Islet of Langerhans (tissue), 1 donor: ENCODE measurements at regions not wholly inside any gene's neighbourhood (a gene's known extent, or its start where the extent isn't known, plus 50 kb on each side); places are given as distances from the start of the nearest gene placed in this dataset.
"Not testable (repeated sequence)": the region's sequence is repeated elsewhere in the genome, so short reads cannot be mapped to it uniquely, and the experiment has no call there.

Experiments used
- FAIRE-seq: peaks from one replicate; lab custom pipeline; 2011; peaks lifted over from hg19 to GRCh38; lab: Jason Lieb, UNC

DNA sequence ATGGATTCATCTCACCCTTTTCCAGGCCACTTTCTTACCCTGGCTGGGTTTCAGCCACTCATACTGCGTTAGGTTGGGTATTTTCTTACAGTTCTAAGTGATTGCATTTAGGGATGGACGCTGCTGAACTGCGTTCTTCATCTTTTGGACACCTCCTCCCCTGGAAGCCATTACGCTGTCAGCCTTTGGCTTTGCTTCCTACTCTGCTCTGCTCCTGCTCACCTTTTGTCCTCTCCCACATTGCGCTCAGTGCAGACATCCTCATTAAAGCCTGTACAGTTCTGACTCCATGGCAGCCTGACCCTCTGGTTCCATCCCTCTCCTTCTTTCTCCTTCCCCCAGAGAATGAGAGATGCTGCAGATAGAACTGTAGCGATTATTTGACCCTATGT, 108.9 kb downstream of the SRGAP2 start:
- FAIRE-seq = not testable (repeated sequence)

- not testable (repeated sequence) for FAIRE-seq
Measured at GRCh38 chr1:206314951-206315636, 111.8 kb downstream of the SRGAP2 start.

DNA sequence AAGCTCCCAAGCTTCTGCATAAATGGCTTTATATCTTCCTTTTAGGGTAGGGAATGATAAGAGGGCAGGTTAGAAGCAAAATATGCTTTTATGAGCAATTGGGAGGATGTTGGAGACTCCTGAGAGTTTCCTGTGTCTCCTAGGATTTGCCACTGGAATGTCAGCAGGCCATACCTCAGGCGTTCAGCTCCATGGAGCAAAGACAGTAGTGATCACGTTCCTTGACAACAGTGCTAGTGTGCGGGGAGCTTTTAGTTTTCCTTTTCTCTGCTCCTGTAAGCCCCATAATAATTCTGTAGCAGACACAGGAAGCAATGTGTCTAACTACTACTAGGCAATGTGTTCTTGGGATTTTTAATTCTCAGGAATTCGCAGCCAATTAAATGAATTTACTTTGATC, 113.6 kb downstream of the SRGAP2 start:
- FAIRE-seq = not testable (repeated sequence)

- FAIRE-seq = not testable (repeated sequence)
Measured at GRCh38 chr1:206317878-206318514, 114.7 kb downstream of the SRGAP2 start.

DNA sequence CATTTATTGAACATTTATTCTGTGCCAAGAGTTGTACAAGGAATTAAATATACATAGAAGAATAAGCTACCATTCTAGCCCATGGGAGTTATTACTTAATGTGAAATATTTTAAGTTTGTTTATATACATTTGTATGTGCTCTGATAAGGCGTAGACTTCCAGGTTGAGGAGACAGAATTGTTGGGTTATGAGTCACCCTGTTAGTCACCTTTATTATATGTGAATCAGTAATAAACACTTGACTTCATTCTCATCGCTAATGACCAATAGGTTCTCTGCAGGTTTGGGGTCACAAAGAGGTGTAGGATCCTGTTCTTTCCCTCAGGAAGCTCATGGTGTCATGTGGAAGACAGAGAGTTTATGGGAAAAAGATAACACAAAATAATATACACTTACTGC, 116.9 kb downstream of the SRGAP2 start:
- not testable (repeated sequence) for FAIRE-seq

- not testable (repeated sequence) for FAIRE-seq
Measured at GRCh38 chr1:206326159-206326939, 123.0 kb downstream of the SRGAP2 start.

DNA sequence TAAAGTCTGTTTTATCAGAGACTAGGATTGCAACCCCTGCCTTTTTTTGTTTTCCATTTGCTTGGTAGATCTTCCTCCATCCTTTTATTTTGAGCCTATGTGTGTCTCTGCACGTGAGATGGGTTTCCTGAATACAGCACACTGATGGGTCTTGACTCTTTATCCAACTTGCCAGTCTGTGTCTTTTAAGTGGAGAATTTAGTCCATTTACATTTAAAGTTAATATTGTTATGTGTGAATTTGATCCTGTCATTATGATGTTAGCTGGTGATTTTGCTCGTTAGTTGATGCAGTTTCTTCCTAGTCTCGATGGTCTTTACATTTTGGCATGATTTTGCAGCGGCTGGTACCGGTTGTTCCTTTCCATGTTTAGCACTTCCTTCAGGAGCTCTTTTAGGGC, 128.3 kb downstream of the SRGAP2 start:
- FAIRE-seq = not testable (repeated sequence)

DNA sequence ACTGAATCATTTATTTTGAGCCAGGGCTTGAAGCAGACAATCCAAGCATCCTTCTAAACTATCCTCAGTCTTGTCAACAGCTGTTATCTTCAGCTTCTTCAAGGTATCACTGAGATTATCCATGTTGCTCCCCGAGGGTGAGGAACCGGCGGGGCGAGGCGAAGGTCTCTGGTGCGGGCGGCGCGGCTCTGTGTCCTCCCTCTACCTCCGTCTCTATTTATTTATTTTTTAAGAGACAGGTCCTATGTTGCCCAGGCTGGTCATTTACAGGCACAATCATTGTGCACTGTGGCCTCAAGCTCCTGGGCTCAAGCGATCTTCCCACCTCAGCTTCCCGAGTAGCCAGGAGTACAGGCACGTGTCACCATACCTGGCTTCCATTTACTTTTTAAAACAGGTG, 130.0 kb downstream of the SRGAP2 start:
- FAIRE-seq = not testable (repeated sequence)

- FAIRE-seq = not testable (repeated sequence)
Measured at GRCh38 chr1:206333897-206334296, 130.6 kb downstream of the SRGAP2 start.

- FAIRE-seq = peak; percentile 66
Measured at GRCh38 chr1:206334481-206334880, 131.1 kb downstream of the SRGAP2 start.

- not testable (repeated sequence) for FAIRE-seq
Measured at GRCh38 chr1:206335162-206335561, 131.8 kb downstream of the SRGAP2 start.

- not testable (repeated sequence) for FAIRE-seq
Measured at GRCh38 chr1:206335875-206336846, 132.8 kb downstream of the SRGAP2 start.

GRCh38 chr1:206337024-206337423, 133.3 kb upstream of the IKBKE start:
- FAIRE-seq = peak; percentile 62

DNA sequence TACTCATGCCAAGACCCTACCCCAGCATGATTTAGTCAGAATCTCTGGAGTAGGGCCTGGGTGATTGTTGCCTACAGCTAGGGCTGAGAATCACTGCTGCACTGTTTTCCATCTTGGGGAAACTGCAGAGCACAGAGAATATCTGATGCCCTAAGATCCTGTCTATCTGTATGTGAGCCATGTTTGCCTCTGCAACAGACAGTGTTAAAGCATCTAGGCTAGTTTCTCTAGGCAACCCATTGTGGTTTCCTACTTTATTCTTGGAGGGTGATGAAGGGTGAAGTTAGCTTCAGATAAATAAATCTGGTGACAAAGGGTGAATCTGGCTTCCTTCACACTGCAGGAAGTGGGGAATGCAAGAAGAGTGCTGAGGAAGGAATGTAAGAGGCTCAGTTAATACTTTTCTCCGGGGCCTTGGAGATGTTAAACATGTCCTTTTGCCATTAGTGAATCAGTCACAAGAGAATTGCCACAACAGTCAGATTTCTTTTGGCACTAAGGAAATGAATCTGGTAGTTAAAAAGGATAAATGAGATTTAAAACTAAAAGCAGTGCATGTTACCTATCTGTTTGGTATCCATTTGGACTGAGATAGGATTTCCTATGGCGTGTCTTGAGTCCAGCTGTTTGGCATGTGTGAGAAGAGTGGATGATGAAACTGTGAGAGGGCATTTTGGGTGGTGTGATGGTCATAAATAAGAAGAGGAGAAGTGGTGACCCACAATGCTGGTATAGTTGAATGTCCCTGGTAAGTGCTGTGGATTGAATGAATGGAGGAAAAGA, 119.6 kb upstream of the IKBKE start:
- not testable (repeated sequence) for FAIRE-seq

DNA sequence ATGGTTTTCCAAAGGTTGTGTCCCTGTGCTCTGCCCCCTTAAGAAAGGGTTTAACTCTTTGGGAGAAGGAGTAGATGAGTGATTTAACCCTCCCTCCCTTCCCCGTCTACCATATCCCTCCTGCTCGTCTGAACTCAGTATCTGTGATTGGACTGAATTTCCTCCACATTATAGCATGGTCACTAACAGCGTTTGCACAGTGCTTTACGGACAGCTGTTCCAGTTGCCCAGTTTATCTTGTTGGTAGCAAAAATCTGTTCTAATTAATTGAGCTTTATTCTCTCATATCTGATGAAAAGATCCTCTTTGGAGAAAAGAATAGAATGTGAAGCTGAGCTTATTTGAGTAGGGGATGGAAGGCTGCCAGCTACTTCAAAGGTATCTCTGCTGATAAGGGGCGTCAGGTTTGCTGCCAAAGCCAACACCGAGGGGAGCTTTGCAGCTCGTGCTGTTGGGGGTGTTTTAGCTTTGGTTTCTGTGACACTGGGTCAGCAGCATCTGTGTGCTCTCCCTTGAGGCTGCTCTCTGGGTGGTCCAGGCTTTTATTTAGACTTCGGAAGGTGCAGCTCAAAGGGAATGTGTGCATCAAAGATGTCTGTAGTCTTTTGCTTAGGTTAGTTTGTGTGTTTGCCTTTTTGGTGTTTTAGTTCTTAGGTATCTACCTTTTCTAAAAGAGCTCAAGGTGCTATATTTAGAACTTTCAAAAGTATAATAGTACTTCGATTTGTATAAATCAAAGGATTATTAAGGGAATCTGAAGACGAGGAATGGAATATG, 118.8 kb upstream of the IKBKE start:
- not testable (repeated sequence) for FAIRE-seq

DNA sequence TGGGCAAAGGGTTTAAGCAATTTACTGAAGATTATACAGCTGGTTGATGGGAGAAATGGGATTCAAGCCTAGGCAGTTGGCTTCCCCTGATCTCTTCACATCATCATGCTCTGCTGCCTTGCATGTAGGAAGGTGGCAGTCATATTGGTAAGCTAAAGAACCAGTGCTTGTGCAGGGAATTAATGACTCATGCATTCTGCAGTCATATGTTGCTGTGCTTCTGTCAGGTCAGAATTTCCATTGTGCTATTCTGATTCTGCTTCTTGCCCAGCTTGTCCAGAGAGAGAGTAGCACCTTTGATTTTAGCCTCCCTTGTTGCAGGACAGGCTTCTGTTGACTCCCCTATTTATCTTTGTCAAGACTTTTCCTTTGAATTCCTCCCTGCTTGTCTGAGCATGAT, 114.0 kb upstream of the IKBKE start:
- not testable (repeated sequence) for FAIRE-seq

- not testable (repeated sequence) for FAIRE-seq
Measured at GRCh38 chr1:206357962-206358361, 112.3 kb upstream of the IKBKE start.

DNA sequence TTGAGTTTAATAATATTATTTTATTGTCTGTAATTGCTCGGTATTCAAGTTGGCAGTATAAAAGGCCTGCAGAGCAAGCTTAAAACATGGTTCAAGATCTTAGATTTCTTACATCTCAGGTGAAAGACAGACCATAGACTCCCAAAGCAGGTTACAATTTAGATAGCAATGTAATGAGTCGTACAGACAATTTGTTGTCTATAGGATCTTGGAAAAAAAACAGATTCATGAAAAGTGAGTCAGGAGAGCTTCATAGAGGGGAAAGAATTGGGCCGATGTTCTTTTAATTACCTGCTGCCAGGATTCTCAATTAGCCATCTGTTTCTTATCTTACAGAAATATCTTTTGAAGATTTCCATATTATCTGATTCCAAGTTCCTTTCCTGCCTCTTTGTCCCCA, 111.5 kb upstream of the IKBKE start:
- not testable (repeated sequence) for FAIRE-seq

- FAIRE-seq = not testable (repeated sequence)
Measured at GRCh38 chr1:206359377-206359776, 110.9 kb upstream of the IKBKE start.

DNA sequence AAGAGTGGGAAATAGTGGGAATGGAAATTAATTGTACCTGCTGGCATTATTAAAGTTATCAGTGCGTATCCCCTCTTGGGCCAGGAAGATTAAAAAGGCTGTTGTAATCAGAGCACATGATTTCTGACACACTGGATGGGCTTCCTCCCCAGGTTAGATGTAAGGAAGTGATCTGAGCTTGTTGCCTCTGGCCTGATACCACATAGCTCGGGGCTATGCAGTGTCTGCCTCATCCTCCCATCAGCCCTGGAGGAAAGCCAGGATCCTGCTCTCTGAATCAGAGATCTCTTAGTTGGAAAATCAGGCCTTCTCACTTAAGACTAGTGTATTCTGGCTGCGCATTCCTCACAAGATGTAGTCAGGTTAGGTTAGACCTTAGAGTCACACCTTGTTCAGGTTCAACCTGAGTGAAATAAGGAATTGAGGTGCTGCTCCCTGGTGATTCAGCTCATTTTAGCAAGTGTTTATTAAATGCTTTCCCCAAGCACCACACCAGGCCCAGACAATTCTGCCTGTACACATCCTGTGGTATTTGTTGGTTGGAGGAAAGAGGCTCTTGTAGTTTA, 108.2 kb upstream of the IKBKE start:
- FAIRE-seq = not testable (repeated sequence)
